Fibroblast of mammary gland (primary cell): ENCODE measurements at regions not wholly inside any gene's neighbourhood (a gene's known extent, or its start where the extent isn't known, plus 50 kb on each side); places are given as distances from the start of the nearest gene placed in this dataset.
"Not testable (repeated sequence)": the region's sequence is repeated elsewhere in the genome, so short reads cannot be mapped to it uniquely, and the experiment has no call there.

Experiments used
- DNase-seq: peaks from one replicate; pipeline ENCODE4 v3.0.0-alpha.2; 2010; ENCODE audit warnings: low read depth
- H3K4me3 ChIP-seq: 2 replicates; pipeline ENCODE4 v1.5.1; 2011; ENCODE audit warnings: low read depth, mild to moderate bottlenecking, low read length, moderate library complexity; ENCODE audit not compliant: control insufficient read depth
- TF ChIP-seq, protein P1 (sequence below): conservative IDR thresholded peaks from 2 replicates; pipeline ENCODE4 v1.5.1; 2011; ENCODE audit warnings: low read depth, low read length, inconsistent platforms; ENCODE audit not compliant: control insufficient read depth, insufficient read depth

DNA sequence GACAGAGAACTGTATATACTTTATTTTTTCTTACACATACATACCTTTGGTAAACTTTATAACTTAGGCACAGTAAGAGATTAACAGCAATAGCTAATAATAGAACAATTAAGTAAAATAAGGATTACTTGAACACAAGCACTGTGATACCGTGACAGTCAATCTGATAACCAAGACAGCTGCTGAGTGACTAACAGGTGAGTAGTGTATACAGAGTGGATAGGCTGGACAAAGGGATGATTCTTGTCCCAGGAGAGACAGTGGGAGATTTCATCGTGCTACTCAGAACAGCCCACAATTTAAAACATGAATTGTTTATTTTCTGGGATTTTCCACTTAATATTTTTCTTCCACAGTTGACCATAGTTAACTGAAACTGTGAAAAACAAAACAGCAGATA is 411.8 kb downstream of the PPP1R2C start:
- TF ChIP-seq, protein P1, sequence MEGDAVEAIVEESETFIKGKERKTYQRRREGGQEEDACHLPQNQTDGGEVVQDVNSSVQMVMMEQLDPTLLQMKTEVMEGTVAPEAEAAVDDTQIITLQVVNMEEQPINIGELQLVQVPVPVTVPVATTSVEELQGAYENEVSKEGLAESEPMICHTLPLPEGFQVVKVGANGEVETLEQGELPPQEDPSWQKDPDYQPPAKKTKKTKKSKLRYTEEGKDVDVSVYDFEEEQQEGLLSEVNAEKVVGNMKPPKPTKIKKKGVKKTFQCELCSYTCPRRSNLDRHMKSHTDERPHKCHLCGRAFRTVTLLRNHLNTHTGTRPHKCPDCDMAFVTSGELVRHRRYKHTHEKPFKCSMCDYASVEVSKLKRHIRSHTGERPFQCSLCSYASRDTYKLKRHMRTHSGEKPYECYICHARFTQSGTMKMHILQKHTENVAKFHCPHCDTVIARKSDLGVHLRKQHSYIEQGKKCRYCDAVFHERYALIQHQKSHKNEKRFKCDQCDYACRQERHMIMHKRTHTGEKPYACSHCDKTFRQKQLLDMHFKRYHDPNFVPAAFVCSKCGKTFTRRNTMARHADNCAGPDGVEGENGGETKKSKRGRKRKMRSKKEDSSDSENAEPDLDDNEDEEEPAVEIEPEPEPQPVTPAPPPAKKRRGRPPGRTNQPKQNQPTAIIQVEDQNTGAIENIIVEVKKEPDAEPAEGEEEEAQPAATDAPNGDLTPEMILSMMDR = no peak
- H3K4me3 ChIP-seq = no peak overlapping the region
- DNase-seq = no peak

DNA sequence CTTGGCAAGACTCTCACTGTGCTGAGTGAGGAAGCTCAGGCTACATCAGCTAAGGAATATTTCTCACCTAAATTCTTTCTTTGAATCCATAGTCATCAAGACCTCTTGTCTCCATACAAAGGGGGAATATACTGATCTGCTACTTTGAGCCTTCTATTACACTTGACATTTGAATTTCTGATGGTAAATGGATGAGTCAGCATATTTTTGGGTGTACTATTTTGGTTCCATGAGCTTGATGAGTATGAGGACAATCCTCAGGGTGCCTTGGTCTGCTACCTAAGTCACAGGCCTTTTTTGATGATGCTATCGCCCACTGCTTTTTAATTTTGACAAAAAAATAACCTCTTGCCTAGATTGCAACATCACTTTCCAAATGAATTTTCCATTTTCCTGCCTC is 415.7 kb downstream of the PPP1R2C start:
- TF ChIP-seq, protein P1 = no peak
- no peak overlapping the region for H3K4me3 ChIP-seq
- DNase-seq = no peak

DNA sequence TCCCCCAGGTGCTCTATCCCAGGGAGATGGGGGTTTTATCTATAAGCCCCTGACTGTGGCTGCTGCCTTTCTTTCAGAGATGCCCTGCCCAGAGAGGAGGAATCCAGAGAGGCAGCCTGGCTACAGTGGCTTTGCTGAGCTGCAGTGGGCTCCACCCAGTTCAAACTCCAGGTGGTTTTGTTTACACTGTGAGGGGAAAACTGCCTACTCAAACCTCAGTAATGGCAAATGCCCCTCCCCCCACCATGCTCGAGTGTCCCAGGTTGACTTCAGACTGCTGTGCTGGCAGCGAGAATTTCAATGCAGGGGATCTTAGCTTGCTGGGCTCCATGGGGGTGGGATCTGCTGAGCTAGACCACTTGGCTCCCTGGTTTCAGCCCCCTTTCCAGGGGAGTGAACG is 419.6 kb upstream of the CASK start:
- not testable (repeated sequence) for H3K4me3 ChIP-seq, DNase-seq
